Astrocyte (in vitro differentiated cells and primary cell): ENCODE measurements at regions not wholly inside any gene's neighbourhood (a gene's known extent, or its start where the extent isn't known, plus 50 kb on each side); places are given as distances from the start of the nearest gene placed in this dataset.

Experiments used
- EZH2 ChIP-seq: IDR thresholded peaks from 2 replicates; pipeline ENCODE4 v1.6.1; 2012; ENCODE audit warnings: mild to moderate bottlenecking, low read length, inconsistent platforms; ENCODE audit not compliant: insufficient read depth
- TF ChIP-seq, protein P1 (sequence below): IDR thresholded peaks from 2 replicates; pipeline ENCODE4 v1.5.1; 2011; ENCODE audit warnings: low read depth, mild to moderate bottlenecking, inconsistent platforms, low read length, moderate library complexity; ENCODE audit not compliant: insufficient read depth

GRCh38 chr4:18894928-18895327 lies 873.4 kb upstream of the LCORL start:
- TF ChIP-seq, protein P1, sequence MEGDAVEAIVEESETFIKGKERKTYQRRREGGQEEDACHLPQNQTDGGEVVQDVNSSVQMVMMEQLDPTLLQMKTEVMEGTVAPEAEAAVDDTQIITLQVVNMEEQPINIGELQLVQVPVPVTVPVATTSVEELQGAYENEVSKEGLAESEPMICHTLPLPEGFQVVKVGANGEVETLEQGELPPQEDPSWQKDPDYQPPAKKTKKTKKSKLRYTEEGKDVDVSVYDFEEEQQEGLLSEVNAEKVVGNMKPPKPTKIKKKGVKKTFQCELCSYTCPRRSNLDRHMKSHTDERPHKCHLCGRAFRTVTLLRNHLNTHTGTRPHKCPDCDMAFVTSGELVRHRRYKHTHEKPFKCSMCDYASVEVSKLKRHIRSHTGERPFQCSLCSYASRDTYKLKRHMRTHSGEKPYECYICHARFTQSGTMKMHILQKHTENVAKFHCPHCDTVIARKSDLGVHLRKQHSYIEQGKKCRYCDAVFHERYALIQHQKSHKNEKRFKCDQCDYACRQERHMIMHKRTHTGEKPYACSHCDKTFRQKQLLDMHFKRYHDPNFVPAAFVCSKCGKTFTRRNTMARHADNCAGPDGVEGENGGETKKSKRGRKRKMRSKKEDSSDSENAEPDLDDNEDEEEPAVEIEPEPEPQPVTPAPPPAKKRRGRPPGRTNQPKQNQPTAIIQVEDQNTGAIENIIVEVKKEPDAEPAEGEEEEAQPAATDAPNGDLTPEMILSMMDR, result no peak
- TF ChIP-seq EZH2, result no peak
